ENCODE measurements at regions not wholly inside any gene's neighbourhood (a gene's known extent, or its start where the extent isn't known, plus 50 kb on each side); places are given as distances from the start of the nearest gene placed in this dataset.

DNA sequence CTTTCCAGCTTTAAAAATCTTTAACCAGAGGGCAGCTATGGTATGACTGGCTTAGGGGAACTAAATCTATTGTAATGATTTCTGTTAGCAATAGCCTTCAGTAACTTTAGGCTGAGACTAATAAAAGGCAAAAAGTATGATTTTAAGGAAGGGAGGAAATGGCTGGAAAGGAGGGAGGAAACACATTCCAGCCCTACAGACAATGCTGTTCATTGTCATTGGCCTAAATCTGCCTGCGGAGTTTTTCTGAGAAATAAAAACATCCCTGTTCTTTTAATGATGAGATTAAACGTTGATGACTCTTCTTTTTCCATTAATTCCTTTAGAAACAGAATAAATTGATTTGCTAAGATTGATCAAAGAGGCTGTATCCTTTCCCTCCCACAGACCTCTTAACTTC, 99.6 kb upstream of the GRAMD1B start:
- peaks cover 15% of the 10 kb centered on the region for H3K27me3 Mint-ChIP-seq (ENCODE audit: unreplicated experiment)
- H3K27ac Mint-ChIP-seq (ENCODE audit: unreplicated experiment) = no peak overlapping the region

DNA sequence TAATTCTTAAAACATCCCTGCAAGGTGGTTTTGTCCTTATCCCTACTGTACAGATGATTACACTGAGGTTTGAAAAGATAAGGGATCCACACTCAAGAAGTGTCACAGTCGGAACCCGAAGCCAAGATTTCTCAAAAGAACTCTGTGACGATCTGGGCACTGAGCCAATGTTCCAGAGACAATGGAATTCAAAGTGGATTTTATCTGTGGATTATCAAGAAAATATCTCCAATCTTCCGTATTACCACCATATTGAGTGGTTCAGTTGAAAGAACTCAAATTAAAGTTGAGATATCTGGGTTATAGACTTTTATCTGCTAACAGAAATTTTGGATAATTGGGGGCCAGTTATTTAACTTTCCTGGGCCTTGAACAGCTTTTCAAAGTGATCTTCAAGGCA, 100.0 kb upstream of the GRAMD1B start:
- TF ChIP-seq, protein P1, sequence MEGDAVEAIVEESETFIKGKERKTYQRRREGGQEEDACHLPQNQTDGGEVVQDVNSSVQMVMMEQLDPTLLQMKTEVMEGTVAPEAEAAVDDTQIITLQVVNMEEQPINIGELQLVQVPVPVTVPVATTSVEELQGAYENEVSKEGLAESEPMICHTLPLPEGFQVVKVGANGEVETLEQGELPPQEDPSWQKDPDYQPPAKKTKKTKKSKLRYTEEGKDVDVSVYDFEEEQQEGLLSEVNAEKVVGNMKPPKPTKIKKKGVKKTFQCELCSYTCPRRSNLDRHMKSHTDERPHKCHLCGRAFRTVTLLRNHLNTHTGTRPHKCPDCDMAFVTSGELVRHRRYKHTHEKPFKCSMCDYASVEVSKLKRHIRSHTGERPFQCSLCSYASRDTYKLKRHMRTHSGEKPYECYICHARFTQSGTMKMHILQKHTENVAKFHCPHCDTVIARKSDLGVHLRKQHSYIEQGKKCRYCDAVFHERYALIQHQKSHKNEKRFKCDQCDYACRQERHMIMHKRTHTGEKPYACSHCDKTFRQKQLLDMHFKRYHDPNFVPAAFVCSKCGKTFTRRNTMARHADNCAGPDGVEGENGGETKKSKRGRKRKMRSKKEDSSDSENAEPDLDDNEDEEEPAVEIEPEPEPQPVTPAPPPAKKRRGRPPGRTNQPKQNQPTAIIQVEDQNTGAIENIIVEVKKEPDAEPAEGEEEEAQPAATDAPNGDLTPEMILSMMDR (IDR thresholded peaks at IDR 0.05; ENCODE audit: unreplicated experiment) = no peak
- H3K36me3 Mint-ChIP-seq (ENCODE audit: insufficient read depth, unreplicated experiment) = no peaks in the 10 kb centered on the region
- no peaks in the 10 kb centered on the region for H3K9me3 Mint-ChIP-seq (ENCODE audit: low read depth, unreplicated experiment)
- no peak for DNase-seq
- CTCF ChIA-PET = no interaction called here
- H3K27me3 Mint-ChIP-seq (ENCODE audit: unreplicated experiment) = peaks cover 15% of the 10 kb centered on the region
- intact Hi-C loops (cut with micrococcal nuclease; ENCODE audit: unreplicated experiment) = no loop called here
- BruUV-seq (replicated peaks) = no TSS peak
- H3K4me1 Mint-ChIP-seq (ENCODE audit: low read depth, unreplicated experiment) = no peaks in the 10 kb centered on the region
- no peak overlapping the region for H3K27ac Mint-ChIP-seq (ENCODE audit: unreplicated experiment)
- H3K4me3 Mint-ChIP-seq (ENCODE audit: low read depth, unreplicated experiment) = no peak overlapping the region

More for the DNA sequence above, 99.6 kb upstream of the GRAMD1B start:
- no TSS peak for BruUV-seq (replicated peaks)
- intact Hi-C loops (cut with micrococcal nuclease; ENCODE audit: unreplicated experiment) = no loop called here
- no peak for DNase-seq
- Mint-ChIP-seq H3K9me3 (ENCODE audit: low read depth, unreplicated experiment) (no peaks in the 10 kb centered on the region), H3K4me1 (ENCODE audit: low read depth, unreplicated experiment) (no peaks in the 10 kb centered on the region), H3K4me3 (ENCODE audit: low read depth, unreplicated experiment) (no peak overlapping the region), H3K36me3 (ENCODE audit: insufficient read depth, unreplicated experiment) (no peaks in the 10 kb centered on the region)
- TF ChIP-seq, protein P1 (IDR thresholded peaks at IDR 0.05; ENCODE audit: unreplicated experiment) = no peak
- CTCF ChIA-PET = no interaction called here

DNA sequence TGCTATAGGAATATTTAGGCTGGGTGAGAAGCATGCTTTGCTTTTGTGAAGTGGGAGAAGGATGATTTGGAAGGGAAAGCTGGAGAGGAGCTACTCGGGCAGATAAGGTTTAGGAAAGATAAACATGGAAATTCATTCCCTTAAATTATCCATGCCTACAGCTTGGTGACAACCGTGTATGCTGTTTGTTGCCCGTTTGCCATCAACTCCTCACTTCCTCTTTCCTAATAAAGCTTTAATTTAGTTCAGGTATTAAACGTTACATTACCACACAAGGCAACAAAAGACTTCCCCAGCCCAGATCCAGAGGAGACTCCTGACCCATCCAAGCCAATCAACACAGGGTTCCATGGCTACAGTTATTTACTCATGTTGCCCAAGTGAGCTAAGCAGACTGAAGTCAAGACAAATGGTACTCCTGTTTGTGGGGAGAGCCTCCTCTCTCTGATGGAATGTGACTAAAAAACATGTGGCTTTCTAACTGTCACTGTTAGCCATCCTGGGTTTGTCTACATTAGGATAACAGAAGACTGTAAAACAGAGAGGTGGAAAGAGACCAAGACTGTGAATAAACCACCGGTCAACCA, 101.7 kb upstream of the GRAMD1B start:
- Mint-ChIP-seq H3K36me3 (ENCODE audit: insufficient read depth, unreplicated experiment) (no peaks in the 10 kb centered on the region), H3K27me3 (ENCODE audit: unreplicated experiment) (peaks cover 15% of the 10 kb centered on the region), H3K9me3 (ENCODE audit: low read depth, unreplicated experiment) (no peaks in the 10 kb centered on the region), H3K4me1 (ENCODE audit: low read depth, unreplicated experiment) (no peaks in the 10 kb centered on the region), H3K4me3 (ENCODE audit: low read depth, unreplicated experiment) (no peak overlapping the region), H3K27ac (ENCODE audit: unreplicated experiment) (no peak overlapping the region)
- CTCF ChIA-PET = interaction anchor here (0.5 kb wide), 1 partner anchor 9 kb away, joined by 5 read pairs; no protein-coding TSS in a partner anchor
- no peak for DNase-seq
- intact Hi-C loops (cut with micrococcal nuclease; ENCODE audit: unreplicated experiment) = no loop called here
- TF ChIP-seq, protein P1 (IDR thresholded peaks at IDR 0.05; ENCODE audit: unreplicated experiment) = no peak
- no TSS peak for BruUV-seq (replicated peaks)

DNA sequence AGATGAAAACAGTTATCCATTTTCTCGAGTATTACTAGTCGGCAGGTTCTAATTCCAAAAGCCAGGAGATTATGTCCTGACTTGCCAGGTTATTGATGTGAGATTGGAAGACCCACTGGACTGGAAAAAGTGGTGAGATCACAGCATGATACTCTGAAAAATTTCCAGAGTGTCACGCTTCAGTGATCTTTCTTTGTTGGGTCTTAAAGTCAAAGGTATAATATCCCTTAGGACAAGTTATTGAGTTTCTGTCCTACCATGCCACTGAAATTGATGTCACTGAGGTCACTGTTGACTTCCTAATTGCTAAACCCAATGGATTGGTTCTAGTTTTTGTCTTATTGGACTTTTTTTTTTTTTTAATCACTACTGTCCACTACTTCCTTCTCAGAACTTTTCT, 104.5 kb upstream of the GRAMD1B start:
- BruUV-seq (replicated peaks) = no TSS peak
- H3K9me3 Mint-ChIP-seq (ENCODE audit: low read depth, unreplicated experiment) = no peaks in the 10 kb centered on the region
- intact Hi-C loops (cut with micrococcal nuclease; ENCODE audit: unreplicated experiment) = no loop called here
- H3K4me3 Mint-ChIP-seq (ENCODE audit: low read depth, unreplicated experiment) = no peak overlapping the region
- H3K27me3 Mint-ChIP-seq (ENCODE audit: unreplicated experiment) = peaks cover 15% of the 10 kb centered on the region
- DNase-seq = no peak
- H3K36me3 Mint-ChIP-seq (ENCODE audit: insufficient read depth, unreplicated experiment) = no peaks in the 10 kb centered on the region
- no peaks in the 10 kb centered on the region for H3K4me1 Mint-ChIP-seq (ENCODE audit: low read depth, unreplicated experiment)
- TF ChIP-seq, protein P1 (IDR thresholded peaks at IDR 0.05; ENCODE audit: unreplicated experiment) = no peak
- H3K27ac Mint-ChIP-seq (ENCODE audit: unreplicated experiment) = no peak overlapping the region
- CTCF ChIA-PET = no interaction called here
